GM12878 (cell line): ENCODE measurements at regions not wholly inside any gene's neighbourhood (a gene's known extent, or its start where the extent isn't known, plus 50 kb on each side); places are given as distances from the start of the nearest gene placed in this dataset.

Experiments
- ATAC-seq: fragments of 200-7000 bp; cut with Tn5 transposase; 3 replicates; pipeline ENCODE4 v1.9.1; 2020; ENCODE audit warnings: mild to moderate bottlenecking, moderate library complexity
- BruUV-seq: library from RNA; stranded (reverse); fragments of 400-500 nt; replicated peaks from 2 replicates; lab custom pipeline; 2021; lab: Mats Ljungman, UMichigan
- CTCF ChIA-PET: fragments of 300-600 bp; sonication (Branson Sonifier 250); formaldehyde crosslinking; extraction: SDS; loops from one replicate; lab custom pipeline; 2021; ENCODE audit warnings: inconsistent platforms; lab: Yijun Ruan, JAX
- POLR2A ChIA-PET: fragments of 350-600 bp; formaldehyde crosslinking; extraction: SDS; loops from one replicate; lab custom pipeline; 2021; ENCODE audit warnings: inconsistent platforms; lab: Charles Lee
- RAD21 ChIA-PET: fragments of 300-600 bp; sonication (Branson Sonifier 250); formaldehyde crosslinking; loops from one replicate; lab custom pipeline; 2023; ENCODE audit warnings: antibody characterized with exemption; ENCODE audit not compliant: unreplicated experiment; lab: Charles Lee
- SMC1A ChIA-PET: fragments of 300-600 bp; sonication (Branson Sonifier 250); formaldehyde crosslinking; loops from one replicate; lab custom pipeline; 2023; ENCODE audit not compliant: unreplicated experiment, uncharacterized antibody; lab: Charles Lee
- DNase-seq: peaks from one replicate; pipeline ENCODE4 v3.0.0-alpha.2; 2011; ENCODE audit warnings: low read depth, low spot score
- FAIRE-seq: peaks from 3 replicates; lab custom pipeline; 2011; peaks lifted over from hg19 to GRCh38; lab: Jason Lieb, UNC
- H2AFZ ChIP-seq: 2 replicates; pipeline ENCODE4 v1.6.0; 2011; ENCODE audit warnings: low read depth, low read length, control low read depth; ENCODE audit not compliant: control insufficient read depth
- H3K27ac ChIP-seq: 2 replicates; pipeline ENCODE4 v1.5.1; 2011; ENCODE audit warnings: control low read depth; ENCODE audit not compliant: control insufficient read depth, insufficient read depth
- H3K27me3 ChIP-seq, 2 experiments: replicated peaks in 1 of 2; 2 replicates each; pipeline versions ENCODE4 v1.6.0 to v1.6.1; 2011; ENCODE audit warnings: low read length in 1 of 2; ENCODE audit not compliant: control insufficient read depth in 2 of 2, insufficient read depth in 2 of 2
- H3K36me3 ChIP-seq, 2 experiments: 2 replicates each; pipeline ENCODE4 v1.5.1; 2011; ENCODE audit warnings: low read length in 1 of 2; ENCODE audit not compliant: control insufficient read depth in 2 of 2, insufficient read depth in 2 of 2
- H3K4me1 ChIP-seq: 2 replicates; pipeline ENCODE4 v1.6.1; 2011; ENCODE audit warnings: mild to moderate bottlenecking, low read length, moderate library complexity, mixed read lengths; ENCODE audit not compliant: control insufficient read depth, insufficient read depth
- H3K4me2 ChIP-seq: 2 replicates; pipeline ENCODE4 v1.6.0; 2011; ENCODE audit warnings: control low read depth; ENCODE audit not compliant: control insufficient read depth, insufficient read depth
- H3K4me3 ChIP-seq: fragments of 200-600 bp; sonication (generic); 2 replicates; pipeline ENCODE4 v1.5.1; 2016
- H3K79me2 ChIP-seq: 2 replicates; pipeline ENCODE4 v1.6.0; 2011; ENCODE audit warnings: low read length; ENCODE audit not compliant: control insufficient read depth, insufficient read depth
- H3K9ac ChIP-seq: 2 replicates; pipeline ENCODE4 v1.8.0; 2011; ENCODE audit warnings: low read length, control low read depth, mixed read lengths; ENCODE audit not compliant: control insufficient read depth, insufficient read depth
- H3K9me3 ChIP-seq: replicated peaks from 3 replicates; pipeline ENCODE4 v1.5.1; 2011; ENCODE audit warnings: mild to moderate bottlenecking, low read length; ENCODE audit not compliant: control insufficient read depth, insufficient read depth
- H4K20me1 ChIP-seq: 2 replicates; pipeline ENCODE4 v1.6.0; 2011; ENCODE audit not compliant: control insufficient read depth, insufficient read depth
- CBX5 ChIP-seq: sonication (generic); IDR thresholded peaks from 2 replicates; pipeline ENCODE4 v1.6.1; 2016; ENCODE audit warnings: low read depth, moderate library complexity, mild to moderate bottlenecking, inconsistent platforms
- CREM ChIP-seq: IDR thresholded peaks from 2 replicates; pipeline ENCODE4 v1.6.1; 2014; ENCODE audit warnings: antibody characterized with exemption, low read depth
- MEF2A ChIP-seq: IDR thresholded peaks from 2 replicates; pipeline ENCODE4 v1.6.1; 2011; ENCODE audit warnings: low read depth, mild to moderate bottlenecking, low read length, moderate library complexity; ENCODE audit not compliant: insufficient read depth
- MYB ChIP-seq: fragments of 150-350 bp; IDR thresholded peaks from 2 replicates; pipeline ENCODE4 v1.6.1; 2014; ENCODE audit warnings: mild to moderate bottlenecking, low read depth, low read length, borderline replicate concordance
- NBN ChIP-seq: fragments of 450-650 bp; IDR thresholded peaks from 2 replicates; pipeline ENCODE4 v1.6.1; 2016
- NFYB ChIP-seq: IDR thresholded peaks from 2 replicates; pipeline ENCODE4 v1.6.1; 2011; ENCODE audit warnings: low read depth, mild to moderate bottlenecking, low read length, improper control_type of control experiment, moderate library complexity; ENCODE audit not compliant: insufficient read depth
- NR2F1 ChIP-seq: fragments of 450-650 bp; conservative IDR thresholded peaks from 2 replicates; pipeline ENCODE4 v1.6.1; 2017; ENCODE audit warnings: mild to moderate bottlenecking
- PBX3 ChIP-seq: IDR thresholded peaks from 2 replicates; pipeline ENCODE4 v1.6.1; 2011; ENCODE audit warnings: mild to moderate bottlenecking, low read depth, low read length, moderate library complexity; ENCODE audit not compliant: insufficient replicate concordance
- RB1 ChIP-seq: fragments of 450-650 bp; formaldehyde crosslinking; IDR thresholded peaks from 2 replicates; pipeline ENCODE4 v1.6.1; 2017; ENCODE audit warnings: mild to moderate bottlenecking, borderline replicate concordance
- REST ChIP-seq: IDR thresholded peaks from 2 replicates; pipeline ENCODE4 v1.6.1; 2012; ENCODE audit warnings: mild to moderate bottlenecking, low read depth, low read length
- SMAD5 ChIP-seq: IDR thresholded peaks from 2 replicates; pipeline ENCODE4 v1.6.1; 2016; ENCODE audit warnings: antibody characterized with exemption, low read depth
- ZBTB11 ChIP-seq: fragments of 450-650 bp; formaldehyde crosslinking; IDR thresholded peaks from 2 replicates; pipeline ENCODE4 v1.5.0; 2022; ENCODE audit warnings: mild to moderate bottlenecking, missing genetic modification characterization
- ZSCAN29 ChIP-seq: fragments of 450-650 bp; IDR thresholded peaks from 2 replicates; pipeline ENCODE4 v1.6.1; 2017; ENCODE audit warnings: mild to moderate bottlenecking, moderate library complexity
- WGBS: methylation state at CpG from one replicate; pipeline ENCODE4 v1.1.6; 2016; ENCODE audit warnings: low lambda C conversion rate; ENCODE audit not compliant: insufficient replicate concordance, insufficient coverage; ENCODE audit errors: missing lambda C conversion rate; 5-methylcytosine and 5-hydroxymethylcytosine counted together
- in situ Hi-C: fragments of 300-500 bp; cut with MboI; formaldehyde crosslinking; loops from 9 replicates; pipeline ENCODE4 v1.14.3; 2018; ENCODE audit warnings: mixed read lengths
- intact Hi-C: fragments of 100-400 bp; cut with micrococcal nuclease; formaldehyde crosslinking; loops from one replicate; pipeline ENCODE4 v1.14.2; 2022; ENCODE audit not compliant: unreplicated experiment
- TF ChIP-seq, protein P1 (sequence below): fragments of 450-650 bp; conservative IDR thresholded peaks from 2 replicates; pipeline ENCODE4 v1.6.1; 2017; ENCODE audit warnings: mild to moderate bottlenecking, moderate library complexity

GRCh38 chr9:82681809-82682208, 381.1 kb downstream of the RASEF start (continued):
- TF ChIP-seq CBX5 = no peak
- TF ChIP-seq NR2F1 = no peak
- no peak for TF ChIP-seq NFYB

- H3K4me3 ChIP-seq = no peak overlapping the region
- ATAC-seq = no peak
- no peak overlapping the region for H3K9ac ChIP-seq
- H3K36me3 ChIP-seq = no peaks in the 10 kb centered on the region
- no peak for FAIRE-seq
- H3K4me2 ChIP-seq = no peak overlapping the region
- in situ Hi-C loops (no loop called here), intact Hi-C loops (no loop called here)
- RAD21 ChIA-PET = no interaction called here
- BruUV-seq = no TSS peak
- H4K20me1 ChIP-seq = no peaks in the 10 kb centered on the region
- no peak overlapping the region for H3K27ac ChIP-seq
- H2AFZ ChIP-seq = no peak overlapping the region
- H3K79me2 ChIP-seq = no peaks in the 10 kb centered on the region
- no peak for DNase-seq
- CTCF ChIA-PET = no interaction called here
- H3K4me1 ChIP-seq = no peaks in the 10 kb centered on the region
- H3K27me3 ChIP-seq = no peaks in the 10 kb centered on the region
- 32% methylated on average over 2 of the region's 2 CpGs for WGBS
- H3K9me3 ChIP-seq = no peaks in the 10 kb centered on the region
- POLR2A ChIA-PET = no interaction called here
- SMC1A ChIA-PET = no interaction called here
- TF ChIP-seq, protein P1, sequence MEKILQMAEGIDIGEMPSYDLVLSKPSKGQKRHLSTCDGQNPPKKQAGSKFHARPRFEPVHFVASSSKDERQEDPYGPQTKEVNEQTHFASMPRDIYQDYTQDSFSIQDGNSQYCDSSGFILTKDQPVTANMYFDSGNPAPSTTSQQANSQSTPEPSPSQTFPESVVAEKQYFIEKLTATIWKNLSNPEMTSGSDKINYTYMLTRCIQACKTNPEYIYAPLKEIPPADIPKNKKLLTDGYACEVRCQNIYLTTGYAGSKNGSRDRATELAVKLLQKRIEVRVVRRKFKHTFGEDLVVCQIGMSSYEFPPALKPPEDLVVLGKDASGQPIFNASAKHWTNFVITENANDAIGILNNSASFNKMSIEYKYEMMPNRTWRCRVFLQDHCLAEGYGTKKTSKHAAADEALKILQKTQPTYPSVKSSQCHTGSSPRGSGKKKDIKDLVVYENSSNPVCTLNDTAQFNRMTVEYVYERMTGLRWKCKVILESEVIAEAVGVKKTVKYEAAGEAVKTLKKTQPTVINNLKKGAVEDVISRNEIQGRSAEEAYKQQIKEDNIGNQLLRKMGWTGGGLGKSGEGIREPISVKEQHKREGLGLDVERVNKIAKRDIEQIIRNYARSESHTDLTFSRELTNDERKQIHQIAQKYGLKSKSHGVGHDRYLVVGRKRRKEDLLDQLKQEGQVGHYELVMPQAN = no peak
- TF ChIP-seq SMAD5 = no peak
- no peak for TF ChIP-seq MYB
- TF ChIP-seq RB1 = no peak
- no peak for TF ChIP-seq NR2F1
- TF ChIP-seq ZBTB11 = no peak
- no peak for TF ChIP-seq MEF2A
- no peak for TF ChIP-seq CREM
- no peak for TF ChIP-seq REST
- no peak for TF ChIP-seq NBN
- no peak for TF ChIP-seq ZSCAN29
- no peak for TF ChIP-seq PBX3
Observed at GRCh38 chr9:82682431-82682830, 380.5 kb downstream of the RASEF start.
